GM21717 (cell line): ENCODE measurements at regions not wholly inside any gene's neighbourhood (a gene's known extent, or its start where the extent isn't known, plus 50 kb on each side); places are given as distances from the start of the nearest gene placed in this dataset.

Source experiments
- ATAC-seq: cut with Tn5 transposase; IDR thresholded peaks from one replicate; pipeline ENCODE4 v1.9.1; 2021; ENCODE audit warnings: mild to moderate bottlenecking, moderate library complexity; ENCODE audit not compliant: unreplicated experiment

- ATAC-seq: no peak
These were observed 160.3 kb upstream of the SASH1 start for GRCh38 chr6:148182378-148182777.

GRCh38 chr6:148183776-148184175 lies 158.9 kb upstream of the SASH1 start:
- ATAC-seq: no peak

- ATAC-seq: no peak
These were observed 155.7 kb upstream of the SASH1 start for GRCh38 chr6:148186916-148187315.

- ATAC-seq: no peak
These were observed 150.3 kb upstream of the SASH1 start for GRCh38 chr6:148192310-148192709.

GRCh38 chr6:148193063-148193680 lies 149.5 kb upstream of the SASH1 start:
- ATAC-seq: no peak

- ATAC-seq: no peak
These were observed 147.1 kb upstream of the SASH1 start for GRCh38 chr6:148195511-148195910.

- ATAC-seq: no peak
These were observed 143.1 kb upstream of the SASH1 start for GRCh38 chr6:148199584-148199983.

GRCh38 chr6:148200293-148200692 lies 142.3 kb upstream of the SASH1 start:
- no peak for ATAC-seq

GRCh38 chr6:148200781-148201180 lies 141.9 kb upstream of the SASH1 start:
- no peak for ATAC-seq

GRCh38 chr6:148203281-148203925 lies 139.2 kb upstream of the SASH1 start:
- no peak for ATAC-seq

- ATAC-seq: peak; percentile 99
These were observed 138.7 kb upstream of the SASH1 start for GRCh38 chr6:148203970-148204369.

GRCh38 chr6:148208298-148208697 lies 134.3 kb upstream of the SASH1 start:
- ATAC-seq: no peak

- ATAC-seq: no peak
These were observed 130.8 kb upstream of the SASH1 start for GRCh38 chr6:148211777-148212324.

GRCh38 chr6:148212366-148212765 lies 130.3 kb upstream of the SASH1 start:
- no peak for ATAC-seq

- no peak for ATAC-seq
These were observed 129.3 kb upstream of the SASH1 start for GRCh38 chr6:148213366-148213765.

GRCh38 chr6:148214667-148215066 lies 128.0 kb upstream of the SASH1 start:
- no peak for ATAC-seq

- no peak for ATAC-seq
These were observed 125.6 kb upstream of the SASH1 start for GRCh38 chr6:148217051-148217450.

- ATAC-seq: no peak
These were observed 124.7 kb upstream of the SASH1 start for GRCh38 chr6:148217921-148218320.

- no peak for ATAC-seq
These were observed 123.9 kb upstream of the SASH1 start for GRCh38 chr6:148218542-148219258.

- no peak for ATAC-seq
These were observed 121.2 kb upstream of the SASH1 start for GRCh38 chr6:148221196-148221979.

- ATAC-seq: no peak
These were observed 120.3 kb upstream of the SASH1 start for GRCh38 chr6:148222376-148222775.
